ENCODE measurements at regions not wholly inside any gene's neighbourhood (a gene's known extent, or its start where the extent isn't known, plus 50 kb on each side); places are given as distances from the start of the nearest gene placed in this dataset.

DNA sequence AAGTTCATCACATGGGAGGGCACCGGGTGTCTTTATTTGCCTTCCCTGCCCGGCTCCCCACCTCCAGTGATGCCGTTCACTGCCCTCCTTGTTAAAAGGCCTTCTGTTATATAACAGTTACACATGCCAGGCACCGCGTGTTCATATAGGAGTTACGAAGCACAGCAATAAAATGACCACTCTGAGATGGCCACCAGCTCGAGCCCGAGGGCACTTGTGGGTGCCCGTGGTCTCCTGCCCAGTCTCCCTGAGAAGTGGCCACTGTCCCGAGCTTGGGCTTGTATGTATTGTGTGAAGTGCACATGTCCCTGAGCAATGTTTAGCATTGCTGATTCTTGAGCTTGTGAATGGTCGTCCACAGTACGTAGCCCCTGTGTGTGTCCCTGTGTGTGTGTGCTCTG is 355.6 kb downstream of the SEC14L1 start:
- TF ChIP-seq ZNF317 (CRISPR knock-in tag; IDR thresholded peaks at IDR 0.05; ENCODE audit: borderline replicate concordance, low read depth) (no peak), CREB1 (CRISPR knock-in tag; IDR thresholded peaks at IDR 0.05) (no peak), FOXJ3 (CRISPR knock-in tag; IDR thresholded peaks at IDR 0.05; ENCODE audit: borderline replicate concordance) (no peak)
- TF ChIP-seq, protein P1, sequence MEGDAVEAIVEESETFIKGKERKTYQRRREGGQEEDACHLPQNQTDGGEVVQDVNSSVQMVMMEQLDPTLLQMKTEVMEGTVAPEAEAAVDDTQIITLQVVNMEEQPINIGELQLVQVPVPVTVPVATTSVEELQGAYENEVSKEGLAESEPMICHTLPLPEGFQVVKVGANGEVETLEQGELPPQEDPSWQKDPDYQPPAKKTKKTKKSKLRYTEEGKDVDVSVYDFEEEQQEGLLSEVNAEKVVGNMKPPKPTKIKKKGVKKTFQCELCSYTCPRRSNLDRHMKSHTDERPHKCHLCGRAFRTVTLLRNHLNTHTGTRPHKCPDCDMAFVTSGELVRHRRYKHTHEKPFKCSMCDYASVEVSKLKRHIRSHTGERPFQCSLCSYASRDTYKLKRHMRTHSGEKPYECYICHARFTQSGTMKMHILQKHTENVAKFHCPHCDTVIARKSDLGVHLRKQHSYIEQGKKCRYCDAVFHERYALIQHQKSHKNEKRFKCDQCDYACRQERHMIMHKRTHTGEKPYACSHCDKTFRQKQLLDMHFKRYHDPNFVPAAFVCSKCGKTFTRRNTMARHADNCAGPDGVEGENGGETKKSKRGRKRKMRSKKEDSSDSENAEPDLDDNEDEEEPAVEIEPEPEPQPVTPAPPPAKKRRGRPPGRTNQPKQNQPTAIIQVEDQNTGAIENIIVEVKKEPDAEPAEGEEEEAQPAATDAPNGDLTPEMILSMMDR (IDR thresholded peaks at IDR 0.05): no peak

Measured in WTC11 (cell line).